Left ventricle myocardium inferior (tissue), 1 donor: ENCODE measurements at regions not wholly inside any gene's neighbourhood (a gene's known extent, or its start where the extent isn't known, plus 50 kb on each side); places are given as distances from the start of the nearest gene placed in this dataset.

Experiments used
- DNase-seq: peaks from one replicate; pipeline ENCODE4 v3.0.0-alpha.2; 2020
- H3K27ac ChIP-seq: fragments of 200-600 bp; replicated peaks from 2 replicates; pipeline ENCODE4 v1.8.0; 2021
- H3K27me3 ChIP-seq: fragments of 200-600 bp; 2 replicates; pipeline ENCODE4 v1.8.0; 2021; ENCODE audit warnings: low read depth
- H3K36me3 ChIP-seq: fragments of 200-600 bp; 2 replicates; pipeline ENCODE4 v1.8.0; 2021
- H3K4me1 ChIP-seq: fragments of 200-600 bp; 2 replicates; pipeline ENCODE4 v1.8.0; 2021
- H3K4me3 ChIP-seq: fragments of 200-600 bp; 2 replicates; pipeline ENCODE4 v1.8.0; 2021; ENCODE audit warnings: mild to moderate bottlenecking, moderate library complexity
- H3K9me3 ChIP-seq: fragments of 200-600 bp; replicated peaks from 2 replicates; pipeline ENCODE4 v1.8.0; 2021
- CTCF ChIP-seq: fragments of 200-600 bp; IDR thresholded peaks from 2 replicates; pipeline ENCODE4 v1.8.0; 2021; ENCODE audit warnings: antibody characterized with exemption, mild to moderate bottlenecking, borderline replicate concordance
- intact Hi-C: fragments of 100-400 bp; cut with micrococcal nuclease; formaldehyde crosslinking; loops from one replicate; pipeline ENCODE4 v1.11.0; 2022
- donor health status: DM: no; HTN: yes; CAD: no; lungs with severe emphysema.

GRCh38 chr1:198019126-198019525, 102.0 kb downstream of the LHX9 start:
- no peak for DNase-seq
- no peak overlapping the region for H3K4me3 ChIP-seq
- intact Hi-C loops: no loop called here

DNA sequence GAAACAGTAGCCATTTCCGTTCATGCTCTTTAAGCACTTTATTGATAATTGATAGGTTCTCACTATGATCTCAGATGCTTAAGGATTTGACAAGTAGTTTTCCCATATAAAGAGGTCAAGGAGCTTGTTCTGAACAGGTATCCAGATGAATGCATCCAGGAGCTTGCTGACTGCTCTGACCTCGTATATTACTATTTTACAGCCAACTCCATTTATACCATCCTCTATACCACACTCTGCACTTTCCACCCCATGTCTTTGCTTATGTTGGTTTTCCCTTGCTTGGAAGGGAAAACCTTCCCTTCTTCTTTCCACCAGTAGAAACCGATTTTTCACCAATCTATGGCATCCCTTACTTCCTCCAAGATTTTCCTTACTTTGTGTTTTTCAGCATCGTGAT, 107.2 kb downstream of the LHX9 start:
- TF ChIP-seq CTCF: no peak
- H3K4me3 ChIP-seq: no peak overlapping the region
- H3K27ac ChIP-seq: no peak overlapping the region
- H3K4me1 ChIP-seq: no peaks in the 10 kb centered on the region
- no peaks in the 10 kb centered on the region for H3K36me3 ChIP-seq
- intact Hi-C loops: no loop called here
- peaks cover 6% of the 10 kb centered on the region for H3K9me3 ChIP-seq
- no peak for DNase-seq
- H3K27me3 ChIP-seq: no peaks in the 10 kb centered on the region

More at GRCh38 chr1:198019126-198019525, 102.0 kb downstream of the LHX9 start:
- no peaks in the 10 kb centered on the region for H3K27me3 ChIP-seq
- no peaks in the 10 kb centered on the region for H3K4me1 ChIP-seq
- no peak overlapping the region for H3K27ac ChIP-seq
- TF ChIP-seq CTCF: no peak
- H3K9me3 ChIP-seq: peaks cover 6% of the 10 kb centered on the region
- no peaks in the 10 kb centered on the region for H3K36me3 ChIP-seq

DNA sequence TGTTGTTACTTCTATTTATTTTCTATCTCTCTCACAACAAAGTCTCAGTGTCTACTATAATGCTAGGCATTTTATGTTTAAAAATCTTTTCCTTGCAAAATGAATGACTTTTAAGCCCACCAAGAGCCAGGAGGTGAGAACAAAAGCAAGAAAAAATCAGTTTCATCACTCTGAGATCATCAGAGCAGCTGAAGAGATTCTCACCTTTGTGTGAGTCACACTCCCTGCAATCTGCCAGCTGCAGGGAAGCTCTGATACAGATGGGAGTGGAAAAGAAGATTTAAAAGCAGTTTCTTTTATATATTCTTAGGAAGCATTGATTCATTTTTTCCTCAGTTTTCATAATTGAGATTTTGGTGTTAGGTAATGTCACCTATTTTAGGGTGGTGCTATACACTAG, 107.6 kb downstream of the LHX9 start:
- Histone ChIP-seq H3K9me3 (peaks cover 6% of the 10 kb centered on the region), H3K36me3 (no peaks in the 10 kb centered on the region), H3K27ac (no peak overlapping the region), H3K27me3 (no peaks in the 10 kb centered on the region), H3K4me3 (no peak overlapping the region), H3K4me1 (no peaks in the 10 kb centered on the region)
- no peak for DNase-seq
- intact Hi-C loops: no loop called here
- no peak for TF ChIP-seq CTCF

- DNase-seq: no peak
- Histone ChIP-seq H3K36me3 (no peaks in the 10 kb centered on the region), H3K4me1 (no peaks in the 10 kb centered on the region), H3K27ac (no peak overlapping the region), H3K27me3 (no peaks in the 10 kb centered on the region), H3K4me3 (no peak overlapping the region), H3K9me3 (no peaks in the 10 kb centered on the region)
- TF ChIP-seq CTCF: no peak
- intact Hi-C loops: no loop called here
Observed at GRCh38 chr1:198030682-198031081, 113.5 kb downstream of the LHX9 start.

DNA sequence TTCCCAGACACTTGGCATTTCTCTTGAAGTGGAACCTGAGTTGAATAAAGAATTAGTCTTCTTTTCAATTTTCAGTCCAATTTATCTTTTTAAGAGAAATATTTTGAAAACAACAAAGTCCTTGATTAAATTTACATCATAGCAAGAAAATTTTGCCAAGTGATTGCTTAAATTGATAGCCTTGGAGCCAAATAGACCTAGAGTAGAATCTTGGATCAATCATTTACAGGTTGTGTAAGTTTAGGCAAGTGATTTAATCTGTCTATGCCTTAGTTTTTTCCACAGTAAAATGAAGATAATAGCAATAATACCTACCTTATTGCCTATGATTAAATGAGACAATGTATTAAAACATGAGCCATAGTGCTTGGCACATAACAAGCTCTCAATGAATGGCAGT, 113.9 kb downstream of the LHX9 start:
- intact Hi-C loops: no loop called here
- no peak for DNase-seq
- H3K9me3 ChIP-seq: no peaks in the 10 kb centered on the region
- no peaks in the 10 kb centered on the region for H3K4me1 ChIP-seq
- H3K36me3 ChIP-seq: no peaks in the 10 kb centered on the region
- H3K27ac ChIP-seq: no peak overlapping the region
- no peaks in the 10 kb centered on the region for H3K27me3 ChIP-seq
- no peak for TF ChIP-seq CTCF
- H3K4me3 ChIP-seq: no peak overlapping the region

DNA sequence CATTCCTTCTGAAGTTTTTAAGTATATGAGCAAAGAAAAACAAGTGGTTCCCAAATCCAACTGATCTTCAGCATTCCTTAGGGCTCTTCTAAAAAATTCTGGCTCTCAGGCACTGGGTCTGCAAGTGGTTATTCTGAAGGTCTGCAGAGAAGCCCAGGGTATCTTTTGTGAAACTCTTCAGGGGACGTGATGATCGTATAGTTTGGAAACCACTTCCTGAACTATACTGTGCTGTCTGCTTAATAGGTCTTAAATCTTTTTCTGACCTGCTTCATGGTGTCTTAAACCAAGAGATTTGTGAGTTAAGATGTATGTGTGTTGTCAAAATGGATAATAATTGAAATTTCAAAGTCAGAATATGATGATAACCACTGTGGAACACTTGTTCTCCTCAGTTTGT, 115.5 kb downstream of the LHX9 start:
- intact Hi-C loops: no loop called here
- Histone ChIP-seq H3K27me3 (no peaks in the 10 kb centered on the region), H3K36me3 (no peaks in the 10 kb centered on the region), H3K4me1 (no peaks in the 10 kb centered on the region), H3K27ac (no peak overlapping the region), H3K4me3 (no peak overlapping the region), H3K9me3 (no peaks in the 10 kb centered on the region)
- DNase-seq: no peak
- TF ChIP-seq CTCF: no peak
